Activated T-helper 17 cell treated with anti-CD3 and anti-CD28 coated beads, Interleukin-2, amount 50 U/mL, for 72 hours (primary cell): ENCODE measurements at regions not wholly inside any gene's neighbourhood (a gene's known extent, or its start where the extent isn't known, plus 50 kb on each side); places are given as distances from the start of the nearest gene placed in this dataset.

Source experiments
- ATAC-seq: fragments of 150-1000 bp; cut with Tn5 transposase; replicated peaks from 2 replicates; pipeline ENCODE4 v1.10.0; 2021; ENCODE audit warnings: mild to moderate bottlenecking, moderate library complexity
- H3K27ac Mint-ChIP-seq: one replicate; pipeline ENCODE4 v1.8.0; 2022; ENCODE audit warnings: mixed read lengths
- H3K27me3 Mint-ChIP-seq: one replicate; pipeline ENCODE4 v1.8.0; 2022; ENCODE audit warnings: mixed read lengths
- H3K36me3 Mint-ChIP-seq: one replicate; pipeline ENCODE4 v1.8.0; 2022; ENCODE audit warnings: low read depth, mild to moderate bottlenecking, mixed read lengths
- H3K4me1 Mint-ChIP-seq: one replicate; pipeline ENCODE4 v1.8.0; 2022; ENCODE audit warnings: mixed read lengths
- H3K4me3 Mint-ChIP-seq: one replicate; pipeline ENCODE4 v1.8.0; 2022; ENCODE audit warnings: mild to moderate bottlenecking, mixed read lengths
- H3K9me3 Mint-ChIP-seq: one replicate; pipeline ENCODE4 v1.8.0; 2022; ENCODE audit warnings: mixed read lengths

DNA sequence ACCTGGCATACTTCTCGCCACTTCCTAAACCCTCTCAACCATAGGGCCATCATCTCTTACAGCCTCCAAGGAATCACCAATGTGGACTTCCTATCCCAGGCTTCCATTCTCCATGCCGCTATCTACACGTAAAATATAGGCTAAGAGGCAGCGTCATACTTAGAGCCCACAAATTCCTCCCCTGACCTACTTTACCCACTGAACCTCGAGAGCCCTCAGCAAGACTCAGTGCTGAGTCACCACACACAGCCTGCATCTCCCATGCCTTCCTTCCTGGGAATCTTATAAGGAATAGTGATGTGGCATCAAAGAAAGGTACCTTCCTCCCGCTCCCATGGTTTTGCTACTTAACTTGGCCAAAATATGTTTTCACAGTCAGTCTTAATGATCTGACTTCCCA lies 435.6 kb upstream of the NFE2L3 start:
- Mint-ChIP-seq H3K4me1 (no peaks in the 10 kb centered on the region), H3K9me3 (no peaks in the 10 kb centered on the region), H3K27me3 (peaks cover 38% of the 10 kb centered on the region), H3K4me3 (no peak overlapping the region), H3K27ac (no peak overlapping the region), H3K36me3 (no peaks in the 10 kb centered on the region)
- ATAC-seq: no peak

DNA sequence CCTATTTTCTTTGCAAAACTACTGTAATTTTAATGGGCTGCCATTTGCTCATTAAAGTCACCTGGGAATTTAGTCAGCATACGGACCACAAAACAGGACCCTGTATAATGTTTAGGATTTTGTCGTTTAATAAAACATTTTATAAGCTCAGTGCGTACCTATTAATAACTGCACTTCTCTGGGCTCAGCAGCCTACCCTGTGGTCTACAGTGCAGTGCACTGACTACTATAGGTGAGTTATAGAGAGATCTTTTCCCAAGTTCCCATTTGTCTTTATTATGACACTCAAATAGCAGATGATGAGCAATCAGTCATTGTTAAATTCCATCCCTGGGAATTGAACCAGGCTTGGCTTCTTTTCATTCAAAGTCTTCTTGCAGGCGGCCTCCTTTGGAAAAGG lies 433.4 kb upstream of the NFE2L3 start:
- H3K36me3 Mint-ChIP-seq: no peaks in the 10 kb centered on the region
- ATAC-seq: no peak
- no peaks in the 10 kb centered on the region for H3K4me1 Mint-ChIP-seq
- H3K27ac Mint-ChIP-seq: no peak overlapping the region
- H3K9me3 Mint-ChIP-seq: no peaks in the 10 kb centered on the region
- H3K4me3 Mint-ChIP-seq: no peak overlapping the region
- peaks cover 39% of the 10 kb centered on the region for H3K27me3 Mint-ChIP-seq

DNA sequence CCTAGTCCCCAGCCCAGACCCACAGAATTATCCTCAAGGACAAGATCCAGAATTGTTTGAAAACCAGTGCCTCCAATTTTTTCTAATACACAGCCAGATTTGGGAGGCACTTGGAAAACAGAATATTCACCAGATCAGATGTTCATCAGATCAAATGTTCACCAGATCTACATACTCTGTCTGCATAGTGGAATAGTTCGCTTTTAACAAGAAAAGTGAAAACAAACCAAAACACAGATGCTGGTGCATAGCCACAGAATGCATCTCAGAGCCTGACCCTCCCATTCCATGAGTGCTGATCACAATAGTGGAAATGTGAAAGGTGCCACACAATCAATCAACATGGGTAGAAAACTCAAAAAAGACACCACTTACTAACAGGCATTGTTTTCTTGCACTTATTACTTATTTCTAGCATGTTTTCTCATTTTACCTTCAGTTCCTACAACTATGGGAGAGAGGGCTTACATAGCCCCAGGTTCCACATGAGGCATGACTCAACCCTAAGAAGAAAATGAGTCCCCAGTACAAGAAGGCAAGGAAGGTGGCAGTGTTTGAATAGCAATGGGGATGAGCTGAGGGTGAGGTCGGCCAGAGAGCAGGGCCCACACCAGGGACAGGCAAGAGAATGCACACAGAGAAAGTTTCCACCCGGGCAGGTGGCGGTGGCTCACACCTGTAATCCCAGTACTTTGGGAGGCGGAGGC lies 432.7 kb upstream of the NFE2L3 start:
- Mint-ChIP-seq H3K27me3 (peaks cover 32% of the 10 kb centered on the region), H3K27ac (no peak overlapping the region), H3K4me1 (no peaks in the 10 kb centered on the region), H3K4me3 (no peak overlapping the region), H3K9me3 (no peaks in the 10 kb centered on the region), H3K36me3 (no peaks in the 10 kb centered on the region)
- ATAC-seq: no peak

DNA sequence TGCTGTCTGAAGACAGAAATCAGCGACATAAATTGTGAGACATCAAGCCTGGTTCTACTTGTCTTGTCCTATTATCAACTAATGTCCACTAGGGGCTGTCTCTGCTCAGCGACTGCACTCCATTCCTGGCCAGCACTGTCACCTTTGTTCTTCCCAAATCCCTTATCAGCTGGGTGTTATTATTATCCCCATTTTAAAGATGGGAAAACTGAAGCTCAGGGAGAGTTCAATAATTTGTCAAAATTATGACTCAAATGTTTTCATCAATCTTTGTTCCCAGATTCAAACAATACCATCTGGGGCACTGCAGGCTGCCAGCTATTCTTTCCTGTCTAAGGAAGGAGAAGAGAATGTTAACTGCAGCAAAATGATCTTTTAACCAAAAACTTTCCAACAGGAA lies 431.6 kb upstream of the NFE2L3 start:
- H3K27ac Mint-ChIP-seq: no peak overlapping the region
- H3K9me3 Mint-ChIP-seq: no peaks in the 10 kb centered on the region
- no peak for ATAC-seq
- H3K4me1 Mint-ChIP-seq: no peaks in the 10 kb centered on the region
- peaks cover 31% of the 10 kb centered on the region for H3K27me3 Mint-ChIP-seq
- no peak overlapping the region for H3K4me3 Mint-ChIP-seq
- H3K36me3 Mint-ChIP-seq: no peaks in the 10 kb centered on the region

DNA sequence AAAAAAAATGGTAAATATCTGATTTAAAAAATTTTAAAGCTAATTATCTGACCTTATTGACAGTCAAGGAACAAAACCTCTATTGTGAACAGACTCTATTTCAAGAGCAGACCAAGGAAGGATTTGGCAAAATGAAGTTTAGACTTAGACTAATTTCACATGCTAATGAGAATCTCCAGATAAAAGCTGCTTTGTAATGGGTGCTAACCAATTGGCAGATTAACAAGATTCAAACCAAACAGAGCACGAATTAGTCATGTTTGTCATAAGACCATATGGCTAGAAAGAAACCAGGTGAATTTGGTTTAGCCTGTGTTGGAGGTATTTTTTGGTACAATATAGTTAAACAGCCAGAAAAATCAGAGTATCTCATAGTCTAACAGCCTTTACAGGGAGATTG lies 429.1 kb upstream of the NFE2L3 start:
- Mint-ChIP-seq H3K36me3 (no peaks in the 10 kb centered on the region), H3K4me3 (no peak overlapping the region), H3K4me1 (no peaks in the 10 kb centered on the region), H3K9me3 (no peaks in the 10 kb centered on the region), H3K27me3 (peaks cover 25% of the 10 kb centered on the region), H3K27ac (no peak overlapping the region)
- no peak for ATAC-seq

DNA sequence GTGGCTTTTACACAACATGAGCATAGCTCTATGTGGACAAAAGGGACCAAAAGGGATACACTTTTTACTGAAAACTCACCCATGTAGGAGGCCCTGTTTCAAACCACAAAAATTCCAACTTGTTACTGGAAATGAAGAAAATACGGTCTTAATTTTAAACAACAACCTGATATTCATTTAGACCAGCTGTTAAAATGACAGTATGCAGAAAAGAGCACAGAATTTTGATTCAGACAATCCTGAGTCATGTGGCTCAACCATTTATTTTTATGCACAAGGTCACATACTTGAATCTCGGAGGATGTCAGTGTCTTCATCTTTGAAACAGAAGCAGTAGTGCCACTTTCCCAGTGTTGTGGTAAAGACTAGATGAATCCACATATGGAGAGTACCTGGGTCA lies 426.5 kb upstream of the NFE2L3 start:
- no peaks in the 10 kb centered on the region for H3K4me1 Mint-ChIP-seq

DNA sequence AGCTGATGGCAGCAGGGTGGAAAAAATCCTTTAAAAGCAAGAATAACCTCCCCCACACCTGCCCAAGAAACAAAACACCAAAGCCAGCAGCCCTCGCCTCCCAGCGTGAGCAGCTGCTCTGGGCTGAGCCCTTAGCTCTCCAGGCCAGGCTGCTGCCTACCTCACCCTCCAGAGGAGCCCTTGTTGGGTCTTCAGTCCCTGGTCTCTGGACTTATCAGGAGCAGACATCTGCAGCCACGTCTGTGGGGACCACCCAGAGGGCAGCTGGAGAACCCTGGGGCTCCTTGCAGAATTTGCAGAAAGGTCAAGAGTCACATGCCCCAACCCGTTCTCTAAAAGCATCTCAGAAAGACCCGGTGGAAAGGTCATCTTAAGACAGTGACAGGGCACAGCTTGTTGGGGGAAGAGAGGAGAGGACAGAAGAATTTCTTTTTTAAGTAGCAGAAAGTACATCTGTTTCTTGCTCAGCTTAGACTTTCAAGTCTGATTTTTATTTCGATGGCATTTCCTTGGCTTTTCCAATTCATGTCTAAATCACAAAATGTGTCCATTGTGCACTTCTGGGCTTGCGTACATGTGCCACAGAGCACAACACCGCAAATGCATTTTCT lies 425.7 kb upstream of the NFE2L3 start:
- Mint-ChIP-seq H3K27me3 (peaks cover 11% of the 10 kb centered on the region), H3K27ac (no peak overlapping the region), H3K36me3 (no peaks in the 10 kb centered on the region), H3K9me3 (no peaks in the 10 kb centered on the region), H3K4me3 (no peak overlapping the region), H3K4me1 (no peaks in the 10 kb centered on the region)
- no peak for ATAC-seq

More for the DNA sequence above, 426.5 kb upstream of the NFE2L3 start:
- no peak overlapping the region for H3K4me3 Mint-ChIP-seq
- H3K36me3 Mint-ChIP-seq: no peaks in the 10 kb centered on the region
- H3K27ac Mint-ChIP-seq: no peak overlapping the region
- ATAC-seq: no peak
- H3K9me3 Mint-ChIP-seq: no peaks in the 10 kb centered on the region
- peaks cover 14% of the 10 kb centered on the region for H3K27me3 Mint-ChIP-seq

DNA sequence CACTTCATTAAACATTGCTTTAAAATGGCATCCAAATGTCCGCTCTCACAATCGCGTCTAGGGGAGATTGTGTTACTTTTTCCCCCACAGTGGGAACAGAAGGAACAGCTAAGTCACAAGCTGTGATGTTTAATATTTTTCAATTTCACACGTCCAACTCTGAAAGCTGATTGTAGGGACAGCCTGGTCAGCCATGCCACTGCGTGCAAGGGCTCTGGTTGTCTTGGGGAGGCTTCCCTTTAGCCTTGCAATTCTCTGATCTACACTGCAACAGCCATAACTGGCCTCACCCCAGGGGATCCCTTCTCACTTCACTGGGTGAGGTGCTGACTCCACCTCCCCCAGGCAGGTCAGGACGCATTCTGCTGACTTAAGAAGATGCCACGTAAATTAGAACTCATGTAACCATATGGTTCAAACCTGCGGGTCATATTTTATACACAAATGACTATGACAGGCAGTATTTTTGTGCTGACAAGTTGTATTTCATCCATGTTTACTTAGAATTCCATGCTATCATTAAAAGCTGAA lies 425.2 kb upstream of the NFE2L3 start:
- no peak overlapping the region for H3K27ac Mint-ChIP-seq
- no peak for ATAC-seq
- no peak overlapping the region for H3K4me3 Mint-ChIP-seq
- H3K27me3 Mint-ChIP-seq: peaks cover 8% of the 10 kb centered on the region
- H3K4me1 Mint-ChIP-seq: no peaks in the 10 kb centered on the region
- no peaks in the 10 kb centered on the region for H3K9me3 Mint-ChIP-seq
- no peaks in the 10 kb centered on the region for H3K36me3 Mint-ChIP-seq

DNA sequence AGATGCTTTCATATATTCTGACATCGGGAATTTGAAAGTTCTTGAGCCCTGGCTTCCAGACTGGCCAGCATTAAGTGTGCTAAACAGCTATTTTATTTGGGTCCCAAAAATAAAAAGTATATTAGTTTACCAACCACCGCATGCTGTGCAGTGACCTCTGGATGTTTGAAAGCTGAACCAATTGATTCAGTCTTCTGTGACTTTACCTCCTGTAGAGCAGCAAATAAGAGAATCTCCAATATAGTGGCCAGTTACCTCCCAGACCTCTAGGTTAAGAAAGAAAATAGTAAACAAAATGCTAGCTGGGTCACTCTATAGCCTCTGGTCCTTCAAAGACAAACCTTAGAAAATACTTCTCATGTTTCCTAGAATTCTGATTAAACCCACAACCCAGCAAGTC lies 424.6 kb upstream of the NFE2L3 start:
- no peaks in the 10 kb centered on the region for H3K4me1 Mint-ChIP-seq
- H3K27ac Mint-ChIP-seq: no peak overlapping the region
- peaks cover 8% of the 10 kb centered on the region for H3K27me3 Mint-ChIP-seq
- H3K9me3 Mint-ChIP-seq: no peaks in the 10 kb centered on the region
- no peak overlapping the region for H3K4me3 Mint-ChIP-seq
- ATAC-seq: no peak
- no peaks in the 10 kb centered on the region for H3K36me3 Mint-ChIP-seq

DNA sequence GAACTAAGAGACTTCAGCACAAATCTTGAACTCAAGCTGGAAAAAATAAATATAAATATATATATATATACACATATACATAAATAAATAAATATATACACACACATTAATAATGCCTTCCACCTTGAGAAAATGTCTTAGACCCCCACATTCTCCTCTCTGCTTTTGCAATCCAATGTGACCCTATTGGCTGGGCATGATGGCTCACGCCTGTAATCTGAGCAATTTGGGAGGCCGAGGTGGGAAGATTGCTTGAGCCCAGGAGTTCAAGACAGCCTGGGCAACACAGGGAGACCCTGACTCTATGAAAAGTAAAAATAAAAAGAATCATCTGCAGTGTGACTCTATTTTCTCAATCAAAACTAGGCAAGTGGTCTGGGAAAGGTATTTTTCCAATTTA lies 424.1 kb upstream of the NFE2L3 start:
- no peaks in the 10 kb centered on the region for H3K9me3 Mint-ChIP-seq
- H3K27ac Mint-ChIP-seq: no peak overlapping the region
- no peak for ATAC-seq
- H3K27me3 Mint-ChIP-seq: peaks cover 8% of the 10 kb centered on the region
- H3K36me3 Mint-ChIP-seq: no peaks in the 10 kb centered on the region
- H3K4me1 Mint-ChIP-seq: no peaks in the 10 kb centered on the region
- H3K4me3 Mint-ChIP-seq: no peak overlapping the region

DNA sequence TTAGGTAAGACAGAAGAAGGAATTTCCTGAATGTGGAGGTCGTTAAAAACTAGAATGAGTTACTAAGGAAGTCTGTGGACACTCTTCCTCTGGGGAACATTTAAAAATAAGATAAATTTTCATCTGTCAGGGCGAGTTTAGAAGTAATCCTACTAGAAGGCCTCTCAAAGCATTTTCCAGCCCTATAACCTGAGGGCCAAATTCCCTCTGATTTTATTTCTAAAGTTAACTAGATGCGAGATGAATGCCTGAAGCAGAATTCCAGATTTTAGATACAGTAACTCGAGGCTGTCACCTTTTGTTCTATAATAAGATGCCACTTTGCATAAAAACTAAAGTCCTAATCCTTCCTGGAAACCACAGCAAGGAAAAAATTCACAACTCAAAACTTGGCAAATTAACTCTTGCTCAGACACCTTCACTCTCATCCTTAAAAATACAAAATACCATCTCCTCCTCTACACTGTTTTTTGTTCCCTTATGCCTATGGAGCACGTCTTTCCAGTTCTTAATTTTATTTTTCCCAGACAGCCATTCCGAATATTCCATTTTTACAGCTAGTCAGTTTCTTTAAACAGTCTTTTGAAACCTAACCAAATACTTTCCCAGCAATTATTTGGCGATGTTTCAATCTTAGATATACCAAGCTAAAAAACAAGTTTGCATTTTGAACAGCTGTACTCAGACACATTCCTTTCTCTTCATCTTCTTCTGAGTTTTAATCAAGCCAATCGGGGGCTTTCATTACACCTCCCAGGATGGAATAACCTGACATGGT lies 420.7 kb upstream of the NFE2L3 start:
- ATAC-seq: no peak
- Mint-ChIP-seq H3K27me3 (peaks cover 8% of the 10 kb centered on the region), H3K36me3 (no peaks in the 10 kb centered on the region), H3K4me3 (no peak overlapping the region), H3K9me3 (no peaks in the 10 kb centered on the region), H3K4me1 (no peaks in the 10 kb centered on the region), H3K27ac (no peak overlapping the region)

DNA sequence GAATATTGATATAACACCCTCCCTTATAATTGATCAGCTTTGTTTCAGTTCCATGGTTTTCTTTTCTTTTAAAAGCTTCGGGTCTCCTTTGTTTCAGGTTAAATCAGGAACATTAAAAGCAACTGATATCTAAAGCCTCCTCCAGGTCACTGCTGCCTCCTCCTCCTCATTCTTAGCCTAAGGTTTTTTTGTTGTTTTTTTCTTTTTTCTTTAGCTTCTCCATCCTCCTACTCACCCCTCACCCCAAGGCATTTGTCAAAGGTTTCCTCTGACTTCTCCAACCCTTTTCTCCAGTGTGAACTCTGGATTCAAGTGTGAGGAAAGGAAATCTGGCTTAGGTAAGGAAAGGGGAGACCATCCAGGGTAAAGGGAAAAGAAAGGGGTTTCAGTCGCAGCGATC lies 420.2 kb upstream of the NFE2L3 start:
- H3K27me3 Mint-ChIP-seq: peaks cover 12% of the 10 kb centered on the region
- H3K27ac Mint-ChIP-seq: no peak overlapping the region
- no peaks in the 10 kb centered on the region for H3K9me3 Mint-ChIP-seq
- no peaks in the 10 kb centered on the region for H3K4me1 Mint-ChIP-seq
- no peak overlapping the region for H3K4me3 Mint-ChIP-seq
- ATAC-seq: no peak
- H3K36me3 Mint-ChIP-seq: no peaks in the 10 kb centered on the region

DNA sequence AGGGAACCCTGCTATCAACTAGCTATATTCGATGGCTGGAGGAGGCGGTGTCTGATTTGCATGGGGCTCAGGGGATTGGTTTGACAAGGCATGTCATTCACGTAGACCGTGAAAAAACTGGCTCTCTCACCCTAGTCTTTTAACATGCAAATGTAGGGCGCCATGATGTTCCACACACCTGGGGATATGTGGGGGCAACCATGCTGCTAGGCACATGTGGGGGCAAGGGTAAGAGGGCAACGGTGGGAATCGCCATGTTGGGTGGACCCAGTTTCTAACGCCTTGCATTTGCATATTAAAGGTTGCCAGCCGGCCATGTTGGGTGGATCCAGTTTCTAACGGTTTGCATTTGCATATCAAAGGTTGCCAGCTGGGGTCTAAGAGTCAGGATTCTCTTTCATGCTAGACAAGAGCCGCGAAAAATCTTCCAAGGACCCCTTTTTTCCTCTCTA lies 419.2 kb upstream of the NFE2L3 start:
- H3K27ac Mint-ChIP-seq: no peak overlapping the region
- no peaks in the 10 kb centered on the region for H3K4me1 Mint-ChIP-seq
- no peaks in the 10 kb centered on the region for H3K9me3 Mint-ChIP-seq
- no peaks in the 10 kb centered on the region for H3K36me3 Mint-ChIP-seq
- no peak overlapping the region for H3K4me3 Mint-ChIP-seq
- no peak for ATAC-seq
- peaks cover 15% of the 10 kb centered on the region for H3K27me3 Mint-ChIP-seq

- Mint-ChIP-seq H3K4me3 (no peak overlapping the region), H3K36me3 (no peaks in the 10 kb centered on the region), H3K9me3 (no peaks in the 10 kb centered on the region), H3K27ac (no peak overlapping the region), H3K27me3 (peaks cover 25% of the 10 kb centered on the region), H3K4me1 (no peaks in the 10 kb centered on the region)
- no peak for ATAC-seq
Observed at GRCh38 chr7:25735674-25736242, 416.2 kb upstream of the NFE2L3 start.
